MV-4-11 (cell line): ENCODE measurements at regions not wholly inside any gene's neighbourhood (a gene's known extent, or its start where the extent isn't known, plus 50 kb on each side); places are given as distances from the start of the nearest gene placed in this dataset.
A peak's percentile ranks its signal among the peaks of the same experiment; 100 is the strongest.

Experiments
- DNase-seq: peaks from one replicate; lab custom pipeline; 2025; lab: John Stamatoyannopoulos, UW

GRCh38 chr1:103250441-103250861, 142.1 kb upstream of the COL11A1 start:
- DNase-seq: peak; percentile 36

- no peak for DNase-seq
These were observed 140.2 kb upstream of the COL11A1 start for GRCh38 chr1:103248417-103249102.

GRCh38 chr1:103247517-103247916, 139.2 kb upstream of the COL11A1 start:
- no peak for DNase-seq

GRCh38 chr1:103243481-103243880, 135.2 kb upstream of the COL11A1 start:
- DNase-seq: no peak

GRCh38 chr1:103239034-103239433, 130.7 kb upstream of the COL11A1 start:
- DNase-seq: no peak

GRCh38 chr1:103230061-103230460, 121.7 kb upstream of the COL11A1 start:
- no peak for DNase-seq

- no peak for DNase-seq
These were observed 112.3 kb upstream of the COL11A1 start for GRCh38 chr1:103220631-103221041.

- peak; percentile 37 for DNase-seq
These were observed 110.5 kb upstream of the COL11A1 start for GRCh38 chr1:103218821-103219220.

- no peak for DNase-seq
These were observed 110.0 kb upstream of the COL11A1 start for GRCh38 chr1:103218369-103218768.

GRCh38 chr1:103211073-103211472, 102.8 kb upstream of the COL11A1 start:
- no peak for DNase-seq

- DNase-seq: no peak
These were observed 100.5 kb upstream of the COL11A1 start for GRCh38 chr1:103208844-103209243.

- no peak for DNase-seq
These were observed 90.7 kb upstream of the COL11A1 start for GRCh38 chr1:103199001-103199400.

GRCh38 chr1:103198076-103198475, 89.8 kb upstream of the COL11A1 start:
- DNase-seq: no peak

GRCh38 chr1:103197216-103197615, 88.9 kb upstream of the COL11A1 start:
- no peak for DNase-seq

- DNase-seq: no peak
These were observed 86.7 kb upstream of the COL11A1 start for GRCh38 chr1:103194984-103195383.

GRCh38 chr1:103194060-103194459, 85.7 kb upstream of the COL11A1 start:
- DNase-seq: no peak

- no peak for DNase-seq
These were observed 83.0 kb upstream of the COL11A1 start for GRCh38 chr1:103191327-103191726.

GRCh38 chr1:103190766-103191165, 82.4 kb upstream of the COL11A1 start:
- DNase-seq: no peak

- no peak for DNase-seq
These were observed 79.4 kb upstream of the COL11A1 start for GRCh38 chr1:103187673-103188072.

GRCh38 chr1:103180660-103181059, 72.3 kb upstream of the COL11A1 start:
- no peak for DNase-seq

- no peak for DNase-seq
These were observed 68.9 kb upstream of the COL11A1 start for GRCh38 chr1:103177108-103177775.

- peak; percentile 59 for DNase-seq
These were observed 62.8 kb upstream of the COL11A1 start for GRCh38 chr1:103171041-103171590.

GRCh38 chr1:103170609-103171008, 62.3 kb upstream of the COL11A1 start:
- peak; percentile 59 for DNase-seq
